IMR-90 (cell line): ENCODE measurements at regions not wholly inside any gene's neighbourhood (a gene's known extent, or its start where the extent isn't known, plus 50 kb on each side); places are given as distances from the start of the nearest gene placed in this dataset.
"Not testable (repeated sequence)": the region's sequence is repeated elsewhere in the genome, so short reads cannot be mapped to it uniquely, and the experiment has no call there.

Experiments
- ATAC-seq: fragments of 200-7000 bp; cut with Tn5 transposase; 2 replicates; pipeline ENCODE4 v1.9.1; 2020; ENCODE audit warnings: low read depth, mild to moderate bottlenecking, moderate library complexity
- BruUV-seq: library from RNA; stranded (reverse); fragments of 400-500 nt; replicated peaks from 2 replicates; lab custom pipeline; 2021; lab: Mats Ljungman, UMichigan
- CTCF ChIA-PET: fragments of 300-600 bp; formaldehyde crosslinking; extraction: SDS; loops from one replicate; lab custom pipeline; 2021; ENCODE audit warnings: antibody characterized with exemption; lab: Yijun Ruan, JAX
- POLR2A ChIA-PET: fragments of 300-600 bp; sonication (Branson Sonifier 250); formaldehyde crosslinking; loops from one replicate; lab custom pipeline; 2022; ENCODE audit warnings: antibody characterized with exemption; ENCODE audit not compliant: unreplicated experiment; lab: Charles Lee
- DNase-seq: peaks from one replicate; pipeline ENCODE4 v3.0.0; 2013
- H2AFZ ChIP-seq: replicated peaks from 2 replicates; pipeline ENCODE3; 2013; ENCODE audit warnings: low read length, mild to moderate bottlenecking; ENCODE audit not compliant: poor library complexity
- H2AK5ac ChIP-seq: 2 replicates; pipeline ENCODE4 v1.6.1; 2013; ENCODE audit warnings: low read depth, low read length, inconsistent platforms
- H2AK9ac ChIP-seq: replicated peaks from 2 replicates; pipeline ENCODE3; 2013; ENCODE audit warnings: mild to moderate bottlenecking, low read depth, low read length, moderate library complexity; ENCODE audit not compliant: poor library complexity
- H2BK120ac ChIP-seq: 2 replicates; pipeline ENCODE4 v1.6.1; 2013; ENCODE audit warnings: low read depth, low read length, inconsistent platforms
- H2BK15ac ChIP-seq: 3 replicates; pipeline ENCODE4 v1.6.1; 2013; ENCODE audit warnings: low read depth, low read length, inconsistent platforms
- H2BK20ac ChIP-seq: 2 replicates; pipeline ENCODE4 v1.6.1; 2013; ENCODE audit warnings: low read depth, mild to moderate bottlenecking, inconsistent platforms, low read length, moderate library complexity
- H2BK5ac ChIP-seq: 2 replicates; pipeline ENCODE4 v1.6.1; 2013; ENCODE audit warnings: mild to moderate bottlenecking, low read depth, low read length, inconsistent platforms; ENCODE audit not compliant: poor library complexity, severe bottlenecking
- H3K14ac ChIP-seq: replicated peaks from 2 replicates; pipeline ENCODE4 v1.6.1; 2013; ENCODE audit warnings: low read depth, low read length, inconsistent platforms
- H3K18ac ChIP-seq: 2 replicates; pipeline ENCODE4 v1.6.1; 2013; ENCODE audit warnings: low read depth, low read length, control low read depth
- H3K23ac ChIP-seq: 2 replicates; pipeline ENCODE4 v1.6.1; 2013; ENCODE audit warnings: low read depth, low read length, inconsistent platforms
- H3K27ac ChIP-seq: 2 replicates; pipeline ENCODE4 v1.5.1; 2013; ENCODE audit warnings: mild to moderate bottlenecking, control low read depth, low read length; ENCODE audit not compliant: insufficient read depth
- H3K27me3 ChIP-seq: 2 replicates; pipeline ENCODE4 v1.6.1; 2013; ENCODE audit warnings: low read length; ENCODE audit not compliant: control insufficient read depth, insufficient read depth
- H3K36me3 ChIP-seq: 2 replicates; pipeline ENCODE4 v1.6.1; 2013; ENCODE audit warnings: low read length, mixed read lengths; ENCODE audit not compliant: control insufficient read depth, insufficient read depth
- H3K4ac ChIP-seq: 2 replicates; pipeline ENCODE4 v1.6.1; 2013; ENCODE audit warnings: low read depth, low read length, inconsistent platforms
- H3K4me1 ChIP-seq: 2 replicates; pipeline ENCODE4 v1.6.1; 2013; ENCODE audit warnings: low read length, mixed read lengths; ENCODE audit not compliant: control insufficient read depth, insufficient read depth
- H3K4me2 ChIP-seq: 2 replicates; pipeline ENCODE4 v1.6.1; 2013; ENCODE audit warnings: low read depth, mild to moderate bottlenecking, control low read depth, low read length, moderate library complexity
- H3K4me3 ChIP-seq: 2 replicates; pipeline ENCODE4 v1.5.1; 2013; ENCODE audit warnings: low read depth, mild to moderate bottlenecking, control low read depth, low read length, moderate library complexity; ENCODE audit not compliant: insufficient read depth
- H3K56ac ChIP-seq: 2 replicates; pipeline ENCODE4 v1.6.1; 2013; ENCODE audit warnings: low read length, inconsistent platforms; ENCODE audit not compliant: insufficient read depth; ENCODE audit errors: extremely low read depth
- H3K79me1 ChIP-seq, 2 experiments: 2 replicates each; pipeline ENCODE4 v1.6.1; 2013; ENCODE audit warnings: low read length in 2 of 2, inconsistent platforms in 1 of 2, low read depth in 1 of 2
- H3K9ac ChIP-seq: 2 replicates; pipeline ENCODE4 v1.6.1; 2013; ENCODE audit warnings: low read depth, low read length, control low read depth
- H3K9me1 ChIP-seq: 2 replicates; pipeline ENCODE4 v1.6.1; 2013; ENCODE audit warnings: low read length, inconsistent platforms; ENCODE audit not compliant: insufficient read depth
- H3K9me3 ChIP-seq: 2 replicates; pipeline ENCODE4 v1.6.1; 2013; ENCODE audit warnings: low read length; ENCODE audit not compliant: control insufficient read depth, insufficient read depth
- H4K20me1 ChIP-seq: 2 replicates; pipeline ENCODE4 v1.6.1; 2013; ENCODE audit warnings: low read length, inconsistent platforms; ENCODE audit not compliant: insufficient read depth
- H4K5ac ChIP-seq: 2 replicates; pipeline ENCODE4 v1.6.1; 2013; ENCODE audit warnings: mild to moderate bottlenecking, low read depth, low read length, control low read depth
- H4K8ac ChIP-seq, 2 experiments: 2 replicates each; pipeline ENCODE4 v1.6.1; 2013; ENCODE audit warnings: low read depth in 2 of 2, low read length in 2 of 2, control low read depth in 1 of 2, inconsistent platforms in 1 of 2
- H4K91ac ChIP-seq: 2 replicates; pipeline ENCODE4 v1.6.1; 2013; ENCODE audit warnings: low read depth, low read length, inconsistent platforms; ENCODE audit not compliant: insufficient read depth
- WGBS, 2 experiments: methylation state at CpG; one replicate each; pipeline versions ENCODE4 v1.1.5 to v1.1.7; 2013; ENCODE audit warnings: missing lambda C conversion rate in 2 of 2; ENCODE audit not compliant: insufficient read length in 1 of 2; ENCODE audit errors: extremely low coverage in 2 of 2; 5-methylcytosine and 5-hydroxymethylcytosine counted together
- dilution Hi-C: fragments of 300-500 bp; cut with HindIII; formaldehyde crosslinking; loops from one replicate; pipeline ENCODE4 v1.14.3; 2018; ENCODE audit warnings: low sequenced_read_pairs; ENCODE audit not compliant: unreplicated experiment
- in situ Hi-C: fragments of 300-500 bp; cut with MboI; formaldehyde crosslinking; loops from 3 replicates; pipeline ENCODE4 v1.14.3; 2019; ENCODE audit warnings: low sequenced_read_pairs, inconsistent platforms, mixed read lengths
- intact Hi-C: fragments of 100-400 bp; cut with micrococcal nuclease; formaldehyde crosslinking; loops from 2 replicates; pipeline ENCODE4 v1.10.0; 2022

DNA sequence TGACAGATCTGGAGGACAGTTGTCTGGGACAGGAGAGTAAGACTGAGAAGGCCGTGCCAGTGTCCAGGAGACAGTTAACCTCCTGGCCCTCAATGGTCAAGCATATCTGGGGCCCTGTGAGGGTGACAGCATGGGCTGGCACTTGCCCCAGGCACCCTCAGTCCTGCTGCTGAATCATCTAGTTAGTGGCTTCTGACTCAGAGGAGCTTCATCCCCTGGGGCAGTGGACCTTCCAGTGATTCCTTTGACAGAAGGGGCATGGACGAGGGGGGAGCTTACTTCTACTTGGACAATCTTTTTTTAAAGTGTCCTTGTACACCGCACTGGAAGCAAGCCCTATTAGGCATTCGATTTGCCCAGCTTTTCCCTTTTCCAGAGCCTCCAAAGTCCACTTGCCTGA, 352.7 kb upstream of the TMPRSS15 start:
- H3K4me3 ChIP-seq, H3K56ac ChIP-seq, ATAC-seq, H2AK5ac ChIP-seq, in situ Hi-C loops, H4K20me1 ChIP-seq, H4K91ac ChIP-seq, H3K4ac ChIP-seq, H3K36me3 ChIP-seq, H2BK15ac ChIP-seq, H3K27ac ChIP-seq, H3K9me1 ChIP-seq, H3K18ac ChIP-seq, H3K23ac ChIP-seq, POLR2A ChIA-PET, H4K8ac ChIP-seq, H3K4me1 ChIP-seq, dilution Hi-C loops, H3K27me3 ChIP-seq, DNase-seq, intact Hi-C loops, H3K14ac ChIP-seq, H3K4me2 ChIP-seq, H3K9ac ChIP-seq, H2BK20ac ChIP-seq, BruUV-seq, H2AFZ ChIP-seq, H2BK5ac ChIP-seq, H4K5ac ChIP-seq, H2AK9ac ChIP-seq, H2BK120ac ChIP-seq, H3K9me3 ChIP-seq, H3K79me1 ChIP-seq: not testable (repeated sequence)
- CTCF ChIA-PET, result interaction anchor here (0.6 kb wide), 1 partner anchor 702 kb away, joined by 4 read pairs; no protein-coding TSS in a partner anchor
- no CpG with 5 or more reads among the region's 4 CpGs for whole genome bisulfite sequencing, 2 experiments
